BLaER1 (cell line): ENCODE measurements at regions not wholly inside any gene's neighbourhood (a gene's known extent, or its start where the extent isn't known, plus 50 kb on each side); places are given as distances from the start of the nearest gene placed in this dataset.
"Not testable (repeated sequence)": the region's sequence is repeated elsewhere in the genome, so short reads cannot be mapped to it uniquely, and the experiment has no call there.

ENCODE experiments used
- H3K27ac ChIP-seq: shearing (Covaris generic); formaldehyde crosslinking; 2 replicates; pipeline ENCODE4 v1.8.1; 2022
- H3K27me3 ChIP-seq: shearing (Covaris generic); formaldehyde crosslinking; 2 replicates; pipeline ENCODE4 v1.8.1; 2022
- H3K36me3 ChIP-seq: shearing (Covaris generic); formaldehyde crosslinking; 2 replicates; pipeline ENCODE4 v1.8.1; 2022
- H3K4me1 ChIP-seq: shearing (Covaris generic); formaldehyde crosslinking; 2 replicates; pipeline ENCODE4 v1.8.1; 2022
- H3K4me2 ChIP-seq: shearing (Covaris generic); formaldehyde crosslinking; 2 replicates; pipeline ENCODE4 v1.8.1; 2022
- H3K4me3 ChIP-seq: shearing (Covaris generic); formaldehyde crosslinking; 2 replicates; pipeline ENCODE4 v1.8.1; 2022
- H3K9ac ChIP-seq: shearing (Covaris generic); formaldehyde crosslinking; 2 replicates; pipeline ENCODE4 v1.8.1; 2022
- H3K9me3 ChIP-seq: shearing (Covaris generic); formaldehyde crosslinking; 2 replicates; pipeline ENCODE4 v1.8.1; 2022
- H4K20me1 ChIP-seq: shearing (Covaris generic); formaldehyde crosslinking; 2 replicates; pipeline ENCODE4 v1.8.1; 2022
- Cebpa-rat ChIP-seq: shearing (Covaris generic); IDR thresholded peaks from 2 replicates; pipeline ENCODE4 v1.8.1; 2022

DNA sequence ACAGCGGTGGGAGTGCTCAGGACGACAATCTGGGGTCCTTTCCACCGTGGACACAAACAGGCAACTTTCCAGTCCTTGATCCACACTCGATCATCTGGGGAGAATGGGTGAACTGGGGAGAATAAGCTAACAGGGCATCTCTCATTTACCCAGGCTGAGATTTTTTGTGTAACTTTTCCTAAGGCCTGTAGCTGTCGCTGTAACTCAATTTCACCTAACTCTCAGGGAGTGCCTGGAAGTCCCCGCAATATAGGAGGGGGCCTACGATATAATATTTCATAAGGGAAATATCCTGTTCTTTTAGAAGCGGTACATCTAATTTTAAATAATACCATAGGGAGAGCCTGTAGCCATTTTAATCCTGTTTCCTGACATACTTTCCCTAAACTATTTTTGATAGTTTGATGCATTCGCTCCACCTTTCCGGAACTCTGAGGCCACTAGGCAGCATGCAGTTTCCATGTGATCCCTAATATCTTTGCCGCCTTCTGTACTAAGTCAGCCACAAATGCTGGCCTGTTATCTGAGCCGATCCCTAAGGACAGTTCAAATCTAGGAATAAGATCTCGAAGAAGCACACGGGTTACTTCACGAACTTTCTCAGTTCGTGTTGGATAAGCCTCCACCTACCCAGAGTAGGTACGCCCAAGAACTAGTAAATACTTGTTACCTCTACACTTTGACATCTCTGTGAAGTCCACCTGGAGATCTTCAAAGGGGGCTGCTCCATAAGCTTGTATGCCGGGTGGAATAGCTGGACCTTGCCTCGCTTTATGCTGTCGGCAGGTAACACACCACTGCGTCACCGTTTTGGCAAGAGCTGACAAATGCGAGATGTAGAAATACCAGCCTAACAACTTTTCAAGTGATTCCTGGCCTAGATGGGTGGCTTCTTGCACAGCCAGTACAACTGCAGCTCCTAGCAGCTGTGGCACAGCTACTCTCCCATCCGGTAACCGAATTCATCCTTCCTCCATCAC lies 155.7 kb downstream of the UNC93B1 start:
- H3K9me3 ChIP-seq, H3K4me2 ChIP-seq, H3K9ac ChIP-seq, H3K4me3 ChIP-seq, H3K4me1 ChIP-seq, H4K20me1 ChIP-seq, H3K27me3 ChIP-seq, H3K36me3 ChIP-seq, H3K27ac ChIP-seq: not testable (repeated sequence)

DNA sequence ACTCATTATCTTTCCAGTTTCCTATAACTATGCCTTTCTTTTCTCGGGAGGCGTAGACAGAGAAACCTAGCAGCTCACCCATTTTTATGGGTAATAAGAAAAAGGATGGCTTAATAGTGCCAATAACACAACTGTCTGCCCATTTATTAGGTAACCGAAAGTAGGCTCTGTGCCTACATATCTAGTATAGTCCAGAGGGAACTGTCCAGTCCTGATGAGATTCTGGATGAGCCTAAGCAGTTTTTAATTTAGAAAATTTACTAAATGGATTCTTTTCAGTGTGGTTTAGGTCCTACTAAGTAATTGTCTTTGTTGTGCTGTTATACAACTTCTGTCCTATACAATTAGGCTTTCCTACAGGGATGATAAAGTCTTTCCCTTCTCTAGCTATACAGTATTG lies 157.6 kb downstream of the UNC93B1 start:
- H3K4me2 ChIP-seq, H3K27ac ChIP-seq, H3K9ac ChIP-seq, H3K27me3 ChIP-seq, H3K36me3 ChIP-seq, H3K4me3 ChIP-seq, H4K20me1 ChIP-seq, H3K9me3 ChIP-seq, H3K4me1 ChIP-seq: not testable (repeated sequence)

DNA sequence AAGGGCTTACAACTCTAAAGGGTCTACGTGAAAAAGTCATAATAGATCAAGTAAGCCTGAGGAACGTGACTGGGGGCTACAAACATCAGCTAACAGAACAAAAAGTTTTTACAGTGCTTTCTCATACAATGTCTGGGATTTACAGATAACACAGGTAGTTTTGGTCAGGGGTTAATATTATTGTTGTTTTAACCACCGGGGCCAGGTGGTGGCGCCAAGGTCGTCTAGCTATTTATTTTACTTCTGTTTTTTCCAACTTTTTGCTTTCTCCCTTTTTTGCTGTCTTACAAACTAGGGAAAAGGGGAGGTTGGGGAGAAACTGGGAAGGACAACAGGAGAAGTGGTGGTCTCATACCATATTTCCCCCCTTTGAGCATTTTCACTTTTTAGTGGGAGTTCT lies 158.6 kb downstream of the UNC93B1 start:
- not testable (repeated sequence) for H3K4me3 ChIP-seq, H3K9ac ChIP-seq, H3K27ac ChIP-seq, H3K27me3 ChIP-seq, H3K4me1 ChIP-seq, H3K9me3 ChIP-seq, H4K20me1 ChIP-seq, H3K4me2 ChIP-seq, H3K36me3 ChIP-seq

DNA sequence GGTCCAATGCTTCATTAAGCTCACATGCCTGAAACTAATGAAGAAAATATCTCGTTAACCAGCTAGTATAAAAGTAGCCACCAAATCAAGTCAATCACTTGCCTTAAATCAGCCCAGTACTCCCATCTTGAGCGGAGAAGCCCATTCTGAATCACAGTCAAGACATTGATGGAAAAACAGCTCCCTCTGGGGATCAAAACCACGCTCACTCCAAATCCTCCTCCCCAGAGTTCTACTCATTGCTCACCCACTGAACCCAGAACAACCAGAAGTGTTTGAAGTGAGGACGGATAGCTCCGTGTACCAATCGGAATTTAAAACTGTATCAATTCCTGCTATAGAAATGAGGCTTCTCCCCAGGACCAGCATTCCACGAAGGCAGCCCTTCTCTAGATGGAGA lies 163.3 kb downstream of the UNC93B1 start:
- not testable (repeated sequence) for H4K20me1 ChIP-seq, H3K4me2 ChIP-seq, H3K4me1 ChIP-seq, H3K36me3 ChIP-seq, H3K27me3 ChIP-seq, H3K4me3 ChIP-seq, H3K27ac ChIP-seq, H3K9me3 ChIP-seq, H3K9ac ChIP-seq

- not testable (repeated sequence) for H3K36me3 ChIP-seq, H4K20me1 ChIP-seq, H3K9ac ChIP-seq, H3K9me3 ChIP-seq, H3K27ac ChIP-seq, H3K4me3 ChIP-seq, H3K4me2 ChIP-seq, H3K27me3 ChIP-seq
- H3K4me1 ChIP-seq, result peaks cover 11% of the 10 kb centered on the region
Observed at GRCh38 chr11:67830152-67830551, 155.7 kb upstream of the ALDH3B2 start.

- H3K9me3 ChIP-seq, H4K20me1 ChIP-seq, H3K36me3 ChIP-seq, H3K9ac ChIP-seq, H3K27ac ChIP-seq, H3K4me3 ChIP-seq, H3K27me3 ChIP-seq: not testable (repeated sequence)
- Histone ChIP-seq H3K4me1 (peaks cover 11% of the 10 kb centered on the region), H3K4me2 (peak overlapping the region; percentile 43; the same call in 1 of the 2 replicates)
Observed at GRCh38 chr11:67826951-67827296, 152.5 kb upstream of the ALDH3B2 start.

DNA sequence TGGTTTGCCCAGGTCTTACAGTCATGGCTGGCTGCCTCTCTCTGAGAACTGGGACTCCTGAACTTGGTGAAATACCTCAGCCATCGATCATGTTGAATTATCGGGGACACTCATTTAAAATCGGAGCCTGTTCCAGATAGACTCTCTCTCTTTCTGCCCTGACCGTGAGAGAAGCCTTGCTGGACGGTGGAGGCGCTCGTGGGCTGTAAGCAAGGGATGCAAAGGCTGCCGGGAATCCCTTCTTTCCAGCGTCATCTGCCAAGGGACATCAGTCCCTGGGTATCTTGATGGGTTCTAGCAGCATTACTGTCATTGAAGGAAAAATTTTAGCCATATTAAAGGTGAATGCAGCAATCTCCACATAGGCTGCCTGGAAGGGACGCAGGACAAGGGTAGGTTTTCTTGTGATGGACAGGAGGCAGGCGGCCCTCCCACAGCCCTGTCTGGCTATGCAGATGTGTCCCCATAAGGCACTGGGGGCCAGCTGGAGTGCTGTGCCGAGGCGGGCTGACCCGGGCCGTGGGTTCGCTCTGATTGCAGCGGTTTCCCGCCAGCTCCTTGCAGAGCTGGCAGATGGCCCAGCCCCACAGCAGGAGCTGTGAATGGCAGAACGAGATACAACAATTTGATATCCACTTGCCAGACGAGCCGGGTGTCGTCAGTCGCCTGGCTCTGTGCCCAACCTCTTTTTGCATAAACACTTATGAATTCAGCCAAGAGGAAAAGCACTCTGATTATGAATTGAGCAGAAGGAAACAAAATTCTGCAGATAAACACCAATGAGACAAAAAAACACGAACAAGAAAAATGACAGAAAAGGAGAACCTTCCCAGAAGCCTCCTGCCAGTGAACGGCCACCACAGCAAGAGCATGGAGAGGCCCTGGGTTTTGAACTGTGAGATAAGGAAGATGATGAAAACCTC lies 151.9 kb upstream of the ALDH3B2 start:
- not testable (repeated sequence) for H3K36me3 ChIP-seq, H3K4me3 ChIP-seq, H3K9me3 ChIP-seq, H3K27ac ChIP-seq, H3K27me3 ChIP-seq, H4K20me1 ChIP-seq, H3K9ac ChIP-seq
- H3K4me1 ChIP-seq, result peaks cover 11% of the 10 kb centered on the region
- H3K4me2 ChIP-seq, result peak overlapping the region; percentile 43

GRCh38 chr11:67824861-67825260 lies 150.4 kb upstream of the ALDH3B2 start:
- H3K36me3 ChIP-seq, H3K9me3 ChIP-seq, H3K9ac ChIP-seq, H3K4me3 ChIP-seq, H3K4me2 ChIP-seq, H3K27me3 ChIP-seq, H3K27ac ChIP-seq, H4K20me1 ChIP-seq: not testable (repeated sequence)
- peaks cover 11% of the 10 kb centered on the region for H3K4me1 ChIP-seq

- Histone ChIP-seq H3K4me1 (no peaks in the 10 kb centered on the region), H4K20me1 (no peaks in the 10 kb centered on the region), H3K27me3 (no peaks in the 10 kb centered on the region), H3K9me3 (no peaks in the 10 kb centered on the region), H3K27ac (no peak overlapping the region), H3K4me2 (no peak overlapping the region), H3K4me3 (no peak overlapping the region), H3K36me3 (no peaks in the 10 kb centered on the region), H3K9ac (no peak overlapping the region)
- TF ChIP-seq Cebpa-rat, result no peak
Observed at GRCh38 chr11:67820081-67820480, 145.7 kb upstream of the ALDH3B2 start.

DNA sequence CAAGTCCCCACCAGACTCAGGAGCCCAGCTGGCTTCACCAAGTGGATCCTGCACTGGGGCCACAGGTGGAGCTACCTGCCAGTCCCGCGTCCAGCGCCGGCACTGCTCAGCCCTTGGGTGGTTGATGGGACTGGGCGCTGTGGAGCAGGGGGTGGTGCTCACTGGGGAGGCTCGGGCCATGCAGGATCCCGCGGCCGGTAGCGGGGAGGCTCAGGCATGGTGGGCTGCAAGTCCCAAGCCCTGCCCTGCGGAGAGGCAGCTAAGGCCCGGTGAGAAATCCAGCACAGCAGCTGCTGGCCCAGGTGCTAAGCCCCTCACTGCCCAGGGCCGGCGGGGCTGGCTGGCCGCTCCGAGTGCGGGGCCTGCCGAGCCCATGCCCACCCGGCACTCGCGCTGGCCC lies 143.1 kb upstream of the ALDH3B2 start:
- H3K4me2 ChIP-seq, H3K27ac ChIP-seq, H3K27me3 ChIP-seq, H3K36me3 ChIP-seq, H3K4me1 ChIP-seq, H4K20me1 ChIP-seq, H3K9me3 ChIP-seq, H3K9ac ChIP-seq, H3K4me3 ChIP-seq: not testable (repeated sequence)

DNA sequence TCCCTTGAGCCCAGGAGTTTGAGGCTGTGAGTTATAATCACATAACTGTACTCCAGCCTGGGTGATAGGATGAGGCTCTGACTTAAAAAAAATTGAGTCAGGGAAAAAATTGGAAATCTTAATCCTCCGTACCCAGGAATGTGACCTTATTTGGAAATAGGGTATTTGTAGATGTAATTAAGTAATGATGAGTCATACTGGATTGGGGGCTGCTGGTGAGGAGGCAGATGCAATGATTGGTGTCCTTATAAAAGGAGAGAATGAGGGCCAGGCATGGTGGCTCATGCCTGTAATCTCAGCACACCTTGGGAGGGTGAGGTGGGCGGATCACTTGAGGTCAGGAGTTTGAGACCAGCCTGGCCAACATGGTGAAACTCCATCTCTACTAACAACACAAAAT lies 134.9 kb upstream of the ALDH3B2 start:
- not testable (repeated sequence) for H3K36me3 ChIP-seq, H3K27ac ChIP-seq, H3K9ac ChIP-seq, H3K9me3 ChIP-seq, H3K4me2 ChIP-seq, H3K4me3 ChIP-seq, H4K20me1 ChIP-seq, H3K4me1 ChIP-seq, H3K27me3 ChIP-seq

- not testable (repeated sequence) for H3K4me3 ChIP-seq, H3K27ac ChIP-seq, H3K27me3 ChIP-seq, H4K20me1 ChIP-seq, H3K9me3 ChIP-seq, H3K4me2 ChIP-seq, H3K36me3 ChIP-seq, H3K9ac ChIP-seq
- H3K4me1 ChIP-seq, result peaks cover 23% of the 10 kb centered on the region
Observed at GRCh38 chr11:67807896-67808295, 133.5 kb upstream of the ALDH3B2 start.

DNA sequence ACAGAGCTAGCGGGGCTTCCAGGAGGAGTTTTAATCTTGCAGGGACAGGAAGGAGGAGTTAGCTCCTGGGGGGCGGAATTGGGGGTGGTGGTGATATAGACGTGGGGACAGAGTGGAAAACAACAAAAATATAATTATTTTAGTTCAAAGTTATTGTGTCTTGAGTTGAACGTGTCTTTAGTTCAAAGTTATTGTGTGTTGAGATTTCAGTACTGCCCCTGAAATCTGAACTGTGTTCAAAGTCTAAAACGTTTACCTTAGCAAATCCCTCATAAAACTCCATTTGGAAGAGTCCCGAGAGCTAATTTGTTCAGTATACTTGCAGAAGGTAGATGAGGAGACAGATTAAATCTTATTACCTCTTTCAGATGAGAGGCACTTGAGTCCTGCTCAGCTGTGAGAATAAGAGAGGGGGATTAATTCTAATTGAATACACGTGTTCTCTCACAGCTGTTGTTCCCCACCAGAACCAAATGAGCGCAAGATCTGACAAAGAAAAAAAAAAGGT lies 132.4 kb upstream of the ALDH3B2 start:
- H3K9me3 ChIP-seq, H4K20me1 ChIP-seq, H3K27me3 ChIP-seq, H3K36me3 ChIP-seq, H3K27ac ChIP-seq: not testable (repeated sequence)
- Histone ChIP-seq H3K9ac (peak overlapping the region; percentile 55; the same call in 1 of the 2 replicates), H3K4me1 (peaks cover 33% of the 10 kb centered on the region), H3K4me2 (peak overlapping the region; percentile 83), H3K4me3 (peak overlapping the region; percentile 69; the same call in 1 of the 2 replicates)

GRCh38 chr11:67806183-67806582 lies 131.8 kb upstream of the ALDH3B2 start:
- not testable (repeated sequence) for H3K27me3 ChIP-seq
- Histone ChIP-seq H3K9ac (peak overlapping the region; percentile 55; the same call in 1 of the 2 replicates), H3K4me1 (peaks cover 39% of the 10 kb centered on the region)

More at GRCh38 chr11:67806183-67806582, 131.8 kb upstream of the ALDH3B2 start:
- not testable (repeated sequence) for H3K27ac ChIP-seq, H4K20me1 ChIP-seq, H3K9me3 ChIP-seq, H3K36me3 ChIP-seq
- H3K4me2 ChIP-seq, result peak overlapping the region; percentile 83
- H3K4me3 ChIP-seq, result peak overlapping the region; percentile 69
